Activated CD4-positive, alpha-beta T cell treated with anti-CD3 and anti-CD28 coated beads for 24 hours (primary cell): ENCODE measurements at regions not wholly inside any gene's neighbourhood (a gene's known extent, or its start where the extent isn't known, plus 50 kb on each side); places are given as distances from the start of the nearest gene placed in this dataset.
A peak's percentile ranks its signal among the peaks of the same experiment; 100 is the strongest.
"Not testable (repeated sequence)": the region's sequence is repeated elsewhere in the genome, so short reads cannot be mapped to it uniquely, and the experiment has no call there.

Source experiments
- DNase-seq, 2 donors: peaks; one replicate each; pipeline ENCODE4 v3.0.0-alpha.2; 2020; ENCODE audit warnings: low read depth in 2 of 2

- no peak for DNase-seq
Measured at GRCh38 chr6:6482256-6482655, 106.3 kb upstream of the LY86 start.

- no peak for DNase-seq
Measured at GRCh38 chr6:6483168-6483567, 105.4 kb upstream of the LY86 start.

- DNase-seq, result no peak
Measured at GRCh38 chr6:6483733-6484132, 104.8 kb upstream of the LY86 start.

- no peak for DNase-seq
Measured at GRCh38 chr6:6484681-6485080, 103.8 kb upstream of the LY86 start.

- no peak for DNase-seq
Measured at GRCh38 chr6:6486595-6486994, 101.9 kb upstream of the LY86 start.

GRCh38 chr6:6491761-6492160 is 96.8 kb upstream of the LY86 start:
- DNase-seq, result no peak

GRCh38 chr6:6492675-6493074 is 95.8 kb upstream of the LY86 start:
- no peak for DNase-seq

- not testable (repeated sequence) for DNase-seq
Measured at GRCh38 chr6:6494139-6494538, 94.4 kb upstream of the LY86 start.

GRCh38 chr6:6494677-6495076 is 93.8 kb upstream of the LY86 start:
- no peak for DNase-seq

GRCh38 chr6:6495851-6496250 is 92.7 kb upstream of the LY86 start:
- DNase-seq, result no peak

GRCh38 chr6:6497541-6497940 is 91.0 kb upstream of the LY86 start:
- no peak for DNase-seq

- no peak for DNase-seq
Measured at GRCh38 chr6:6497976-6498375, 90.5 kb upstream of the LY86 start.

- DNase-seq, result no peak
Measured at GRCh38 chr6:6503191-6503590, 85.3 kb upstream of the LY86 start.

GRCh38 chr6:6505111-6505510 is 83.4 kb upstream of the LY86 start:
- DNase-seq, result no peak

- DNase-seq, result no peak
Measured at GRCh38 chr6:6508643-6509042, 79.9 kb upstream of the LY86 start.

- no peak for DNase-seq
Measured at GRCh38 chr6:6509284-6509683, 79.2 kb upstream of the LY86 start.

- DNase-seq, result no peak
Measured at GRCh38 chr6:6512711-6513110, 75.8 kb upstream of the LY86 start.

- DNase-seq, result peak; percentile 10 to 39
Measured at GRCh38 chr6:6515691-6516607, 72.6 kb upstream of the LY86 start.

GRCh38 chr6:6516666-6517458 is 71.7 kb upstream of the LY86 start:
- DNase-seq, result no peak

- DNase-seq, result no peak
Measured at GRCh38 chr6:6518631-6519427, 69.7 kb upstream of the LY86 start.

GRCh38 chr6:6521961-6522482 is 66.5 kb upstream of the LY86 start:
- no peak for DNase-seq

- no peak for DNase-seq
Measured at GRCh38 chr6:6522709-6523108, 65.8 kb upstream of the LY86 start.
